GM12873 (cell line): ENCODE measurements at regions not wholly inside any gene's neighbourhood (a gene's known extent, or its start where the extent isn't known, plus 50 kb on each side); places are given as distances from the start of the nearest gene placed in this dataset.

Source experiments
- CTCF ChIP-seq: IDR thresholded peaks from 2 replicates; pipeline ENCODE4 v1.5.1; 2012; ENCODE audit warnings: low read depth, mild to moderate bottlenecking, moderate library complexity, low read length, control low read depth; ENCODE audit not compliant: insufficient read depth; ENCODE audit errors: missing control alignments

GRCh38 chr2:107602801-107603200 is 223.9 kb upstream of the RGPD4 start:
- no peak for TF ChIP-seq CTCF

- TF ChIP-seq CTCF = no peak
Measured at GRCh38 chr2:107607054-107607453, 219.6 kb upstream of the RGPD4 start.

GRCh38 chr2:107607473-107607872 is 219.2 kb upstream of the RGPD4 start:
- no peak for TF ChIP-seq CTCF

GRCh38 chr2:107615039-107615438 is 211.7 kb upstream of the RGPD4 start:
- no peak for TF ChIP-seq CTCF

GRCh38 chr2:107618769-107619168 is 207.9 kb upstream of the RGPD4 start:
- TF ChIP-seq CTCF = no peak

- TF ChIP-seq CTCF = no peak
Measured at GRCh38 chr2:107621186-107622165, 205.2 kb upstream of the RGPD4 start.

GRCh38 chr2:107622741-107623310 is 203.9 kb upstream of the RGPD4 start:
- no peak for TF ChIP-seq CTCF
